GM23248 (cell line): ENCODE measurements at regions not wholly inside any gene's neighbourhood (a gene's known extent, or its start where the extent isn't known, plus 50 kb on each side); places are given as distances from the start of the nearest gene placed in this dataset.

Source experiments
- EZH2 ChIP-seq: fragments of 200-600 bp; sonication (generic); IDR thresholded peaks from 2 replicates; pipeline ENCODE4 v1.6.1; 2018; ENCODE audit warnings: antibody characterized with exemption, mild to moderate bottlenecking; ENCODE audit not compliant: insufficient read depth, poor library complexity, severe bottlenecking
- EZH2phosphoT487 ChIP-seq: fragments of 200-600 bp; sonication (generic); IDR thresholded peaks from 2 replicates; pipeline ENCODE4 v1.6.1; 2018; ENCODE audit warnings: antibody characterized with exemption, moderate library complexity, mild to moderate bottlenecking, low read depth; ENCODE audit not compliant: insufficient read depth

- TF ChIP-seq EZH2phosphoT487 (no peak), EZH2 (no peak)
These were observed 269.4 kb downstream of the TCF7L2 start for GRCh38 chr10:113219446-113219845.
